HG02610 (cell line): ENCODE measurements at regions not wholly inside any gene's neighbourhood (a gene's known extent, or its start where the extent isn't known, plus 50 kb on each side); places are given as distances from the start of the nearest gene placed in this dataset.

ENCODE experiments used
- ATAC-seq: cut with Tn5 transposase; IDR thresholded peaks from one replicate; pipeline ENCODE4 v1.9.1; 2021; ENCODE audit warnings: mild to moderate bottlenecking, moderate library complexity; ENCODE audit not compliant: unreplicated experiment

DNA sequence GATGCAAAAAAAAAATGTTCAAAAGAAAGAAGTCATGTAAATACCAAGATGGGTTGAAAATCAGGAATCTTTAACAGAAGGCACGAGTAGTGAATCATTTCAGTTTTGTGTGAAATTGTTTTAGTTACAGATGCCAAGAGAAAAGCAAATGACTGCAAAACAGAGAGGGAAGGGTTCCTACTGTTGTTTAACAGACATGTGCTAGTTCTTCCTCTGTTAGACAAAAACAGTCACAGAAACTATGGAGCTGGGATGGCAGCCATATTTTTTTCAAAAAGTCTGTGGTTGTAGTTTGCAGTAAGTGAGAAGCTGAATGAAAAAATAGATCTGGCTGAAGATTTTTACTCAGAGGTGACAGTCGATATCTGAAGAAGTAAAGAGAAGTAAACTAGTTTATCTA lies 511.9 kb downstream of the ZIC1 start:
- no peak for ATAC-seq

GRCh38 chr3:147924755-147925154 lies 515.6 kb downstream of the ZIC1 start:
- ATAC-seq, result no peak

GRCh38 chr3:147925272-147925671 lies 516.1 kb downstream of the ZIC1 start:
- no peak for ATAC-seq

DNA sequence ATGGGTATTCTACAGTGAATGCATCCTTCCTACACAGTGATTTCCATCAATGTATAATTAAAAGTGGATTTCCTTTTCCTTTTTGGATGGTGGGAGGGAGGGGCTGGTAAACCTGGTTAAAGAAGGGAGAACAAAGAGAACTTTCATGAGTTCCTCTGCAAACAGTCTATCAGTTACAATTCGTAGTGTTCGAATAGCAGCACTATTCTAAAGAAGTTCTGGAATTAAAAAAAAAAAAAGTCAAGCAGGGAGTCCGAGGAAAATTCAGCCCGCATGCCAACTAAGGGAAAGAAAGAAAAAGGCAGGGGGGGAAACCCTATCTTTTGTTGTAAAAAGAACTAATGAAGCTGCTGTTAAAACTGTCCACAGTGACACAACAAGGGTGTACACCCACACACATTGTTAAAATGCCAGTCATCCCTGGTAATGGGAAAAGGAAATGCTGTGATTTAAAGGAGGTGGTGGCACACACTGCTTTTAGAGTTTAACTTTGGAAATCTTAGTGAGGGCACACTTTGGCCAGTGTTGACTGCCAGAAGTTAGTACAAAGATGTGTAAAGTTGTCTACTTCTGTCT lies 521.2 kb downstream of the ZIC1 start:
- no peak for ATAC-seq

DNA sequence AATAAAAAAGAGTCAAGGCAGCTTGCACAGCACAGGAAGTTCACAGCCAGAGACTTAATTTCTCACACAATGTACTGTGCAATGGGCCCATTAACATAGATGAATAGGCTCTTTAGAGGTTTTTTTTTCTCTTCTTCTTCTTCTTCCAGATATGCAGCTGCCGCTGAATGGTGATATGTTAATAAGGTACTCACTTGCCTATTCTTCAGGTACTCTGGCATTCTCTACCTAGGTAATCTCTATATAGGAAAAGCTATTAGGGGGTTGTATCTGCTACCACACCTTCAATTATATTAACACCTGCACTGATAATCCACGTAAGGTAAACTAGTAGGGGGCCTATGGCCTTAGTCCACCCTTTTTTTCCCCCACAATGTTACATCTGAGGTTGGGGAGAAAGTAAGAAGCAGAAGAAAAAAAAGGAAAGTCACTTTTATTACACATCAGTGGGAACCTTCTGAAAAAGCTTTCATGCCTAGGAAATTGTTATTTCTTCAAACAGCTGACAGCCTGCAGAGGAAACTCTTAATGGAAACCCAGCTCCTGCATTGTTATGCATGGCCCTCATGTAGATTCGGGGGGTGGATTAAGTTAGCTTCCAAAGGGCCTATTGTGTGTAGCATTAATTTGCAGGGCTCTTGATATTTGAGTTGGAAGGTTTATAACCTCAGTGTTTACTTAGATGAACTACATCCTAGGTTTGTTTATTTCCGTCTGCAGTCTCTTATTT lies 525.5 kb downstream of the ZIC1 start:
- ATAC-seq, result no peak

DNA sequence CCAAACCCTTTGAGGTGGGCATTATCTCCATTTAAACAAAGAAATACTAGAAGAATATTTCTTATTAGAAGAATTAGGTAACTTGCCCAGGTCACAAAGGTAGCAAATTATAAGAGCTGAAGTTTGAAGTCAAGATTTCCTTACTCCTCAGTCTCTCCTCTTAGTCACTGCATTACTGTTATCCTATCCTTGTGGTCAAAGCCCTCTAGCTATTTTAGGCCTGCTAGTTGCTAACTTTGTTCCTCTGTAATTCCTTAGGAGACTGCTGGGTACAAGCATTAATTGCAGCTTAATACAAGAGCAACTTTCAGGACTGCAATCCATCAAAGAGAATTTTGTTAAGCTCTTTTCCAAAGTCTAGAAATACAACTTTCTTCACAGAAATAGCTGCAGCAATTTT lies 528.2 kb downstream of the ZIC1 start:
- ATAC-seq, result no peak

DNA sequence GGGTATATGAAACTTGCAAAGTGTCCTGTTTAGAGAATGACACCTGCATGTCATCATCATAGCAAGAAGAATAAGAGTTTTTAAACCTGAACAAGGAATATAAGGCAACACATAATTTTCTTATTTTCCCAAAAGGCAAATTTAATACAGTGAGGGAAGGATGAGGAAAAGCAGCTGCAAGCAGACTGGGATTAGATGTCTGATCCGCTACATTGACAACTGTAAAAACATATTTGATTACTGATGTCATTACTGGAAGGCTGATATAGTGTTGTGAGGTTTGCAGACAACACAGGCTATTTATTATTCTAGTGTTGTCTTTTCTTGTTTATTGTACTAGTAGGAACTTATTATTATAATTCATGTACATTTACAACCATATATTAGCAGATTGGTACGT lies 528.7 kb downstream of the ZIC1 start:
- no peak for ATAC-seq

- no peak for ATAC-seq
Observed at GRCh38 chr3:147939425-147939824, 530.3 kb downstream of the ZIC1 start.

- ATAC-seq, result no peak
Observed at GRCh38 chr3:147939839-147940238, 530.7 kb downstream of the ZIC1 start.

DNA sequence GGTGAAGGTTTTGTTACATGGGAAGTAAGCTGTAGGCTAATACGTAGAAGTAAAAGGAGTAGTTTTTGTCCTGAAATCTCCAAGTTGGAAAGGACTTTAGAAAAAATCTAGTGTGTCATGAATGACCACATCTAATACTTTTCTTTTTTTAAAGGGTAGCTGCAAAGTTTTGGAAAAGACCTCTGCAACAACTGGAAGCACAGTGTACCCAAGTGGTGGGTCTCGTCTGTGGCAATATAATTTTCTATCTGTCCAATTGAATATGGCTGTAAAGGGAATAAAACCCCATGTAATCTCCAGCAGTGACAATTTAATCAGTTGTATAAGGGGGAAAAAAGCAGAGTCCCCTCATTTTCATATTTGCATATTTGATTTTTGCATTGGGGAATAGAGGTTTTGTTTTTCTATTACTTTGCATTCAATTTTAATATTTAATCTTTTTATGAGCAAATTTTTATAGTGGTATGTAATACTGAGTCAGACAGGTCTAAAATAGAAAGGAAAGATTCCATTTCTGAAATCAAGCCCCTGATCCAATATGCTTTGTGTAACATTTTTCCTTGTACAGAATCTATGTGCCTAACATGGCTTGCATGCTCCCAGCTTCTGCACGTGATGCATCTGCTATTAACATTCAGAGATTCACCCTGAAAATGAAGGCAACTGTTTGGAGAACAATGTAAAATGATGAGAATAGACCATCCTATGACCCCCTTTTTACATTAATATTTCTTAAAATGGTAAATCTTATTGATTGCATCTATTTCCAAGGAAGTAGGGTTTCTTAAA lies 531.4 kb downstream of the ZIC1 start:
- no peak for ATAC-seq

GRCh38 chr3:147941969-147942368 lies 532.8 kb downstream of the ZIC1 start:
- no peak for ATAC-seq

DNA sequence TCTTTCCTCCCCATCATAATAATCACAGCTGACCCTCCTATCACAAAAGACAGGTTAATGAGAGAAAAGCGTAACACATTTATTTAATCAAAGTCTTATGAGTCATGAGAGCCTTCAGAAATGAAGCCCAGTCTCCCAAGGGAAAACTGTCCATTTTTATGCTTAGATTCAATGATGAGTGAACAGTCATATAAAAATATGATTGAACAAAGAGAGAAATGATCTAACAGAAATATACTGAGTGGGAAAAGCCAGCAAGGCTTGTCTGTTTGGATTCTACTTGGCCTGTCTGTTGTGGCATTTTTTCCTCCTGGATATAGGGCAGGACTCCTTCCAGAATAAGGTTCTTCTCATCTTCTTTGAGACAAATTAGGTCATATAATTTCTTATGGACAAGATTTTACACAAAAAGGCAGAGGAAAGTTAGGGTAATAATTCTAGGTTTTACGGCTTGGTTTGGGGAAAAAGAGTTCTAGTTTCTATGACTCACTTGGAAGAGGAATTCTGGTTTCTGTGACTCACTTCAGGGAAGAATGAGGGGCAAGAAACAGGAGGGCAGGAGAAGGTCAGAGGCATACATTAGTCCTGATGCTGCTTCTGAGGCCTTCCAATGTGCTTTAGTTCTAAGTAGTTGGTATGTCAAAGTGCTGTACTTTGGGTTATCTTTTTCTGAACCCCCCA lies 534.2 kb downstream of the ZIC1 start:
- ATAC-seq, result no peak

GRCh38 chr3:147945968-147946519 lies 536.9 kb downstream of the ZIC1 start:
- ATAC-seq, result peak; percentile 68

- ATAC-seq, result no peak
Observed at GRCh38 chr3:147956615-147957014, 547.5 kb downstream of the ZIC1 start.

DNA sequence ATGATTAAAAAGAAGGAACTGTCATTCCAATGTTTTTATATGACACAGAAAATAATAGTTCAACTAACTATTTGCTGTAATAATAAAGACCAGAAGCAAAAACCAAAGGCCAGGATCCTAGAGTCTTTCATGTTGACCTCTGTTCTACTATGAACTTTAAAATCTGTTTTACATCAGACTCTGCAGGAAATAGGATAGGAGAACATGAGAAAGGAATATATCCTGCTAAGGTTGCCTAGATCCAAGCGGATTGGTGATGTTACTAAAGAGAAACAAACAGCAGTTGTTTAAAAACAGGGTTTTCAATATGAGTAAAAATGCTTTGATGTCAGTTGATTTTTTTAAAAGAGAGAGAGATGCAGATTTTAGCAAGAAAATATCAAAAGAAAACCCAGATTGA lies 549.6 kb downstream of the ZIC1 start:
- ATAC-seq, result no peak

DNA sequence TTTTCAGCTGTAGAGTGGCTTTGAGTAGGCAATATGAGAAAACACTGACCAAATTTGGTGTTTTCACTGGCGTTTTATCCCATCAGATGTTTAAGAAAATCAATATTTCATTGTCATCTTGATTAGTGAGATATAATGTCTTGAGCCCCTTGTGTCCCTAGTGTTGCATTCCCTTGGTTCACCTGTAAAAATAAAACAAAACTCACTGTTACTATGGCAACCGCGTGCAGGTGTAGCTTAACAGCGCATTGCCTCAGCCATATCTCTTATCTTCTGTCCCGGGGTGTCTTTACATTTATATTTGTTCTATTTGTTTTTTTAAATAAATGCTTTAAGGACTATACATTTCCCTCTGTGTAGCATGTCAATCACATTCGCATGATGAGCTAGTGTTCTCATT lies 551.6 kb downstream of the ZIC1 start:
- no peak for ATAC-seq

GRCh38 chr3:147962408-147963164 lies 553.4 kb downstream of the ZIC1 start:
- ATAC-seq, result no peak

GRCh38 chr3:147963711-147964110 lies 554.5 kb downstream of the ZIC1 start:
- no peak for ATAC-seq

GRCh38 chr3:147975165-147975564 lies 566.0 kb downstream of the ZIC1 start:
- no peak for ATAC-seq

- no peak for ATAC-seq
Observed at GRCh38 chr3:147977001-147977400, 567.8 kb downstream of the ZIC1 start.

DNA sequence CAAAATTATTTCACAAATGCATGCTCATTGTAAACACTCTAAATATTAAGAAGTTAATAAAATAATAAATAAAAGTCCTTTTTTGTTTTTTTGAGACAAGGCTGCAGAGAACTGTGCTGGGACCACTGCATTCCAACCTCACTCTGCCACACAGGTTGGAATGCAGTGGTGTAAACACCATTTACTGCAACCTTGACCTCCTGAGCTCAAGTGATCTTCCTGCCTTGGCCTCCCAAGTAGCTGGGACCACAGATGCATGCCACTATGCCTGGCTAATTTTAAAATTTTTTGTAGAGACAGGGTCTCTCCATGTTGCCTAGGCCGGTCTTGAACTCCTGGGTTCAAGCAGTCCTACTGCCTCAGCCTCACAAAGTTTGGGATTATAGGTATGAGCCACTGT lies 578.4 kb downstream of the ZIC1 start:
- ATAC-seq, result no peak
